Stomach smooth muscle (tissue), 2 donors: ENCODE measurements at regions not wholly inside any gene's neighbourhood (a gene's known extent, or its start where the extent isn't known, plus 50 kb on each side); places are given as distances from the start of the nearest gene placed in this dataset.

Experiments
- H3K27ac ChIP-seq: one replicate; pipeline ENCODE4 v1.7.0; 2013; ENCODE audit warnings: mild to moderate bottlenecking, low read length, inconsistent platforms
- H3K27me3 ChIP-seq, 2 donors: one replicate each; pipeline ENCODE4 v1.7.0; 2013; ENCODE audit warnings: low read length in 2 of 2; ENCODE audit not compliant: insufficient read depth in 2 of 2, control insufficient read depth in 1 of 2
- H3K36me3 ChIP-seq, 2 donors: one replicate each; pipeline ENCODE4 v1.7.0; 2013; ENCODE audit warnings: low read length in 2 of 2; ENCODE audit not compliant: control insufficient read depth in 2 of 2, insufficient read depth in 2 of 2
- H3K4me1 ChIP-seq: one replicate; pipeline ENCODE4 v1.7.0; 2013; ENCODE audit warnings: low read length; ENCODE audit not compliant: control insufficient read depth, insufficient read depth
- H3K4me3 ChIP-seq, 2 donors: one replicate each; pipeline ENCODE4 v1.7.0; 2013; ENCODE audit warnings: low read length in 2 of 2
- H3K9ac ChIP-seq, 2 donors: one replicate each; pipeline ENCODE4 v1.7.0; 2013; ENCODE audit warnings: low read length in 2 of 2, mild to moderate bottlenecking in 1 of 2
- H3K9me3 ChIP-seq, 2 donors: one replicate each; pipeline ENCODE4 v1.7.0; 2013; ENCODE audit warnings: low read length in 2 of 2; ENCODE audit not compliant: control insufficient read depth in 2 of 2
- donor health status: healthy.
- donor health status: Pancreatic carcinoma.

GRCh38 chr20:60297649-60298048 lies 339.4 kb downstream of the CDH26 start:
- H3K4me3 ChIP-seq: no peak overlapping the region
- H3K27ac ChIP-seq: no peak overlapping the region
- no peaks in the 10 kb centered on the region for H3K4me1 ChIP-seq
- H3K36me3 ChIP-seq: no peaks in the 10 kb centered on the region
- no peak overlapping the region for H3K9ac ChIP-seq
- no peaks in the 10 kb centered on the region for H3K9me3 ChIP-seq
- peaks cover 0 to 2% of the 10 kb centered on the region in 2 donors for H3K27me3 ChIP-seq

DNA sequence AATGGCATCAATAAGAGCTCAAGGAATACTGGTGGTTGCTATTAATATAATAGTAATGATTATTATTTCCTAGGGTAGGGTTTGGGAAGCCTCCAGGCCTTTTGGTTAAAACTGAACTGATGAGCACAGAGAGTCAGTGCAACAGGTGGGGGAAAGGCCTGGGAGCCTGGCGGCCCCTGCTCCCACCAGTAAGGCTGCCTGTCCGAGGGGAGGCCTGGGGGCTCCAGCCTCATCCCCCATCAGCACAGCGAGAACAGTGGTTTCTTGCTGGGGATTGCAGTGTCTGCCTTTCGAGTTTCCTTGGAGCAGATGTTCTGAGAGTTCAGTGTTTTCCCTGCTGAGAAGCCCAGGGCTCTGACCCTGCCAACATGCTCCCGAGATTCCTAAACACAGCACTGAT lies 340.4 kb downstream of the CDH26 start:
- H3K4me1 ChIP-seq: no peaks in the 10 kb centered on the region
- no peaks in the 10 kb centered on the region for H3K36me3 ChIP-seq
- H3K9ac ChIP-seq: no peak overlapping the region
- H3K27me3 ChIP-seq: peaks cover 0 to 2% of the 10 kb centered on the region in 2 donors
- no peaks in the 10 kb centered on the region for H3K9me3 ChIP-seq
- H3K4me3 ChIP-seq: no peak overlapping the region
- H3K27ac ChIP-seq: no peak overlapping the region

GRCh38 chr20:60299951-60300350 lies 341.7 kb downstream of the CDH26 start:
- Histone ChIP-seq H3K36me3 (no peaks in the 10 kb centered on the region), H3K4me3 (no peak overlapping the region), H3K4me1 (no peaks in the 10 kb centered on the region), H3K27ac (no peak overlapping the region), H3K9ac (no peak overlapping the region), H3K9me3 (no peaks in the 10 kb centered on the region), H3K27me3 (peaks cover 0 to 2% of the 10 kb centered on the region in 2 donors)

DNA sequence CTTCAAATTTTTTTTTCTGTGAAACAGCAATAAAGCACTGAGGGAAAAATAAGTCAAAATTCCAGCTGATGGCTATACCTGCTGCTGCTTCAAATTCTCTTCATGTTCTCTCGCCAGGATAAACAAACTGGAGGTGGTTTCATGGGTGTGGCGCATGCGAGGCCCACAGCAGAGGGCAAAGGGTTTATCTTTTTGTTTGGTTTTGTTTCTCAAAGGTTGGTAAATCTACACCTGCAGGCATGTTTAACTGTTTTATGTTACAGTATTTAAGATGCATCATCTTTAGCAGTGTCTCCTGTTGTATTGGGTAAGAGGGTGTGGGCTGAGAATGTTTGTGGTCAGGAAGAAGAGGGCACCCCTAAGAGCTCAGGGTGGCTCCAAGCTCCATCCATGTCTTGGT lies 342.2 kb downstream of the CDH26 start:
- Histone ChIP-seq H3K9ac (no peak overlapping the region), H3K27me3 (peaks cover 0 to 2% of the 10 kb centered on the region in 2 donors), H3K27ac (no peak overlapping the region), H3K9me3 (no peaks in the 10 kb centered on the region), H3K36me3 (no peaks in the 10 kb centered on the region), H3K4me1 (no peaks in the 10 kb centered on the region), H3K4me3 (no peak overlapping the region)

GRCh38 chr20:60302875-60303274 lies 344.7 kb downstream of the CDH26 start:
- Histone ChIP-seq H3K4me1 (no peaks in the 10 kb centered on the region), H3K4me3 (no peak overlapping the region), H3K36me3 (no peaks in the 10 kb centered on the region)

GRCh38 chr20:60304026-60304590 lies 345.9 kb downstream of the CDH26 start:
- Histone ChIP-seq H3K4me3 (no peak overlapping the region), H3K9me3 (no peaks in the 10 kb centered on the region), H3K27me3 (no peaks in the 10 kb centered on the region), H3K9ac (no peak overlapping the region), H3K27ac (no peak overlapping the region), H3K36me3 (no peaks in the 10 kb centered on the region), H3K4me1 (no peaks in the 10 kb centered on the region)

More at GRCh38 chr20:60302875-60303274, 344.7 kb downstream of the CDH26 start:
- no peak overlapping the region for H3K27ac ChIP-seq
- no peak overlapping the region for H3K9ac ChIP-seq
- no peaks in the 10 kb centered on the region for H3K9me3 ChIP-seq
- H3K27me3 ChIP-seq: no peaks in the 10 kb centered on the region

GRCh38 chr20:60304931-60305330 lies 346.7 kb downstream of the CDH26 start:
- Histone ChIP-seq H3K27me3 (no peaks in the 10 kb centered on the region), H3K27ac (no peak overlapping the region), H3K4me1 (no peaks in the 10 kb centered on the region), H3K4me3 (no peak overlapping the region), H3K36me3 (no peaks in the 10 kb centered on the region), H3K9me3 (no peaks in the 10 kb centered on the region), H3K9ac (no peak overlapping the region)

DNA sequence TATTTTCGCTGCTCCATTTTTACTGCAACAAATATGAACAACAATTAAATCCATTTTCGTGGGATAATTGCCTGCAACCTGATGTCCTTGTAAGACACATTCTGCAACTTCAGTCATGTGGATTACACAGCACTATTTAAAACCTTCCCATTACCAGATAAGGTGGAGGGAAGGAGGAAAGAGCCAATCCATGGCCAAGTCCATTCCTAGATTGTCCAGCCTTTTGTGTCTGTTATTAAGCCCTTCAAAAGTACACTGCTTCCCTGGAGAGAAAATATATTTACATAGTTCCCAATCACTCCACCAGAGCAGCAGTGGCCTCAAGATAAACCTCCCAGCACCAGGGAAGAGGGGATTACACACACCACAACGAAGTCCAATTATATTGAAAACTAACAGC lies 347.9 kb downstream of the CDH26 start:
- no peaks in the 10 kb centered on the region for H3K4me1 ChIP-seq
- no peaks in the 10 kb centered on the region for H3K36me3 ChIP-seq
- no peak overlapping the region for H3K4me3 ChIP-seq
- H3K9me3 ChIP-seq: no peaks in the 10 kb centered on the region
- H3K9ac ChIP-seq: no peak overlapping the region
- H3K27ac ChIP-seq: no peak overlapping the region
- H3K27me3 ChIP-seq: no peaks in the 10 kb centered on the region

DNA sequence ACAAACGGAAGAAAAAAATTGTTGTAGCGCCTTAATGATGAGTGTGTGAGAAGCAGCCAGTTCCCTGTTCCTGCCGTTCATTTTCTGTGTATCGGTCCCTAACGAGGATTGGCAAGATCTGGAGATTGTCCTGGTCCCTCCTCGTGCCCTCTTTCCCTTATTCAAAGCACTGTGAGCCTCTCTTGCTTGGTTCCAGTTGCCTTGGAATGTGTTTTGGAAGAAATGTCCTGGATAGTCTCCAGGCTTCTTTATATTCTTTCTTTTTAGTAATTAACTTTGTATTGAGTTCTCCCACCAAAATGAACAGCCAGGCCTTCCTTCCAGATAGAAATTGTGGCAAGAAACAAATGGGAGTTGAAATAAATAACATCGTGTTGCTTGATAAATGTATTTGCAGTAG lies 348.3 kb downstream of the CDH26 start:
- Histone ChIP-seq H3K36me3 (no peaks in the 10 kb centered on the region), H3K9ac (no peak overlapping the region)

GRCh38 chr20:60310560-60311349 lies 352.5 kb downstream of the CDH26 start:
- Histone ChIP-seq H3K36me3 (no peaks in the 10 kb centered on the region), H3K9me3 (no peaks in the 10 kb centered on the region), H3K9ac (no peak overlapping the region), H3K27me3 (no peaks in the 10 kb centered on the region), H3K4me3 (no peak overlapping the region), H3K27ac (no peak overlapping the region), H3K4me1 (no peaks in the 10 kb centered on the region)

More for the DNA sequence above, 348.3 kb downstream of the CDH26 start:
- H3K27ac ChIP-seq: no peak overlapping the region
- no peaks in the 10 kb centered on the region for H3K4me1 ChIP-seq
- no peaks in the 10 kb centered on the region for H3K27me3 ChIP-seq
- H3K9me3 ChIP-seq: no peaks in the 10 kb centered on the region
- no peak overlapping the region for H3K4me3 ChIP-seq

GRCh38 chr20:60313191-60313590 lies 355.0 kb downstream of the CDH26 start:
- no peak overlapping the region for H3K27ac ChIP-seq
- H3K4me3 ChIP-seq: no peak overlapping the region
- peaks cover 0 to under 1% of the 10 kb centered on the region in 2 donors for H3K27me3 ChIP-seq
- no peaks in the 10 kb centered on the region for H3K4me1 ChIP-seq
- H3K36me3 ChIP-seq: no peaks in the 10 kb centered on the region
- no peak overlapping the region for H3K9ac ChIP-seq
- H3K9me3 ChIP-seq: no peaks in the 10 kb centered on the region
